Spinal cord (tissue), 9 donors: ENCODE measurements at regions not wholly inside any gene's neighbourhood (a gene's known extent, or its start where the extent isn't known, plus 50 kb on each side); places are given as distances from the start of the nearest gene placed in this dataset.

Experiments
- DNase-seq, 6 donors: peaks; one replicate each; pipeline versions ENCODE4 v3.0.0 to v3.0.0-alpha.2; 2013 to 2015; ENCODE audit warnings: low spot score in 6 of 6, low read depth in 4 of 6
- H3K27ac ChIP-seq: one replicate; pipeline ENCODE4 v1.5.1; 2013; ENCODE audit warnings: low read depth, low read length, control low read depth
- H3K27me3 ChIP-seq: one replicate; pipeline ENCODE4 v1.6.1; 2013; ENCODE audit warnings: low read length; ENCODE audit not compliant: control insufficient read depth, insufficient read depth
- H3K36me3 ChIP-seq: one replicate; pipeline ENCODE4 v1.6.1; 2013; ENCODE audit warnings: low read length; ENCODE audit not compliant: control insufficient read depth, insufficient read depth
- H3K4me1 ChIP-seq: one replicate; pipeline ENCODE4 v1.6.1; 2013; ENCODE audit warnings: low read length; ENCODE audit not compliant: control insufficient read depth, insufficient read depth
- H3K4me3 ChIP-seq: one replicate; pipeline ENCODE4 v1.5.1; 2013; ENCODE audit warnings: low read depth, low read length, control low read depth
- H3K9me3 ChIP-seq: one replicate; pipeline ENCODE4 v1.6.1; 2013; ENCODE audit warnings: low read length; ENCODE audit not compliant: control insufficient read depth, insufficient read depth
- WGBS: methylation state at CpG from one replicate; pipeline ENCODE4 v1.1.5; 2013; ENCODE audit warnings: missing lambda C conversion rate; ENCODE audit not compliant: insufficient coverage; 5-methylcytosine and 5-hydroxymethylcytosine counted together
- donor health status: healthy.

DNA sequence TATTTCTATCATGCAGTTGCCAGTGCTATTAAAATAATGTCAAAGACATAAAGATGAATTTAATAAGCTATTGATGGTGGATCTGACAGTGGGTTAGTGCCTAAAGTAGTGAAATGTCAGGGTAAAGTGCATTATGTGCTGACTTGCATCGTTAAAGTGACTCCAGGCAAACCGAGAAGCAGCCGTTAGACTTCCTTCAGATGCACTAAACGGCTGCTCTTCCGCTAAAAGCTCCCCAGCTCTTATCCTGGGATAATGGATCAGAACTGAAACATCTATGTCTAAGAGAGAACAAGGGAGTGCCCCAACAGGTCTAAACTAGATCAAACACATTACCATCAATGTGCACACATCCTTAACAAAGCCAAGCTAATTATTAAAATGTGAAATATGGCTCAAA is 468.2 kb downstream of the NTRK2 start:
- Histone ChIP-seq H3K36me3 (no peaks in the 10 kb centered on the region), H3K27ac (no peak overlapping the region), H3K27me3 (no peaks in the 10 kb centered on the region), H3K4me1 (peaks cover 2% of the 10 kb centered on the region), H3K9me3 (peaks cover 2% of the 10 kb centered on the region), H3K4me3 (no peak overlapping the region)
- 75% methylated on average over 4 of the region's 5 CpGs for WGBS
- DNase-seq = peak in 1 of 6 donors; percentile 32

DNA sequence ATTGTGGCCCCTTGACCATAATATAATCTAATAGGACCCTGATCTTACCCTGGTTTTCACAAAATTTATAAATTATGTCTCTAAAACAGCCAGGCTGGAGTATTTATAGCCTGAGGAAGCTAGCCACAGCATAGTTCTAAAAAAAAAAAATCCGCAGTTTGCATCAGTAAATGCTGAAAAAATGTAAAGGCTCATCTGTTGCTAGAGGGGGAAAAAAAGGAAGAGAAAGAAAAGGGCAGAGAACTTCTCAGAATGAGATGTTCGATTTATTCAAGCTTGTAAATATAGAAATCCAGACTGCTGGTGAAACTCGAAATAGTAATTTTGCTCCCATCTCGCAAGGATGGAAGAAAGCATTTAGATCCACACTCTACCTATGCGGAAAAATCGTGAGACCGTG is 467.5 kb downstream of the NTRK2 start:
- WGBS = 88% methylated on average over 5 of the region's 7 CpGs
- H3K9me3 ChIP-seq = peaks cover 2% of the 10 kb centered on the region
- peak in 1 of 6 donors; percentile 31 for DNase-seq
- H3K27me3 ChIP-seq = no peaks in the 10 kb centered on the region
- no peak overlapping the region for H3K27ac ChIP-seq
- H3K36me3 ChIP-seq = no peaks in the 10 kb centered on the region
- no peaks in the 10 kb centered on the region for H3K4me1 ChIP-seq
- H3K4me3 ChIP-seq = no peak overlapping the region

DNA sequence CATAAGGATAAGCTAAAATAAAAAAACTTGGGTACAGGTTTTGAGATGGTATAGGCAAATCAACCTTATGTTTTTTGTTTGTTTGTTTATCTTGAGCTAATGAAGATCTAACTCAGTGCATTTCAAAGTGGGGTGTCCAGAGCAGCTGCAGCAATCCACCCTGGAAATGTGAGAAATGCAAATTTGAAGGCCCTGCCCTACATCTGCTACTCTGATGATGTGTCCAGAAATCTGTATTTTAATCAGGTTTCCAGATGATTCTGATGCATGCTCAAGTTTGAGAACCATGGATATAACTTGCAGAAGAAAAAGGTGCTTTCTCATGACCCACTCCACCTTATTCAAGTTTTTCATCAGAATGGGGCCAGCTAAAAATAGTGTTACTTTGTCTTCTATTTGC is 467.0 kb downstream of the NTRK2 start:
- Histone ChIP-seq H3K27ac (no peak overlapping the region), H3K4me1 (no peaks in the 10 kb centered on the region), H3K36me3 (no peaks in the 10 kb centered on the region), H3K27me3 (no peaks in the 10 kb centered on the region), H3K4me3 (no peak overlapping the region), H3K9me3 (peaks cover 2% of the 10 kb centered on the region)
- no peak for DNase-seq

DNA sequence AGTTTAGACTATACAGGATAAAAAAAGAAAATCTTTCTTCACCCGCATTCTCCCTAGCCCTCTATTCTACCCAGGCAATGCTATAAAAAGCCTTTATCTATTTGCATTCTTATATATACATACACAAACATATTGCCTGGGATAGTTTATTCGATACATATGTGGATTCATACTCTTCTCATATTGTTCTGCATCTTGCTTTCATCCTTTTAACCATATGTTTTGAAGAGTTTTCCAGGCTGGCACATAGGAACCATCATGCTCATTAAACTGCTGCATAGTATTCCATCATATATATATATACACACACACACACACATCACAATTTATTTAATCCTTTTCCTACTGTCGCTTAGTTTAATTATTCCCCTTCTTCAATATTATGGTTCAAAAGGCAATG is 461.2 kb downstream of the NTRK2 start:
- Histone ChIP-seq H3K4me3 (no peak overlapping the region), H3K9me3 (peaks cover 2% of the 10 kb centered on the region), H3K27me3 (no peaks in the 10 kb centered on the region), H3K36me3 (no peaks in the 10 kb centered on the region), H3K4me1 (no peaks in the 10 kb centered on the region), H3K27ac (no peak overlapping the region)
- WGBS = no CpG with 5 or more reads among the region's 3 CpGs
- DNase-seq = peak in 1 of 6 donors; percentile 52

DNA sequence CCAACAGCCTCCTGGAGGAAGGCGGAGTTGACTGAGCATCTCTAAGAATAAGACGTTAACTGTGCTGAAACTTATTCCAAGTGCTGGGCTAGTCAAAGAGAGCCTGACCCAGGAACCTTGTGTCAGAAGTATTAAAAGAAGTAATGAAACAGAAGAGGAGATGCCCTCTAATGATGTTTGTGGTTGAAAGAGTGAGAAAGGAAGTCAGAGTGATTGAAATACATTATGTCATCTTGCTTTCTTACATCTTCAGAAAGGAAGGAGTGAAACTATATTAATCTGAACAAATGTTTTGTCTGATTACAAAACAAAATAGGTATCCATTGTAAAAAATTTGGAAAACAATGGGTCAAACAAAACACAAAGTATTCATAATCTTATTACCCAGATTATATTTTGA is 460.7 kb downstream of the NTRK2 start:
- WGBS = 73% methylated on average over 2 of the region's 2 CpGs
- H3K9me3 ChIP-seq = peaks cover 2% of the 10 kb centered on the region

DNA sequence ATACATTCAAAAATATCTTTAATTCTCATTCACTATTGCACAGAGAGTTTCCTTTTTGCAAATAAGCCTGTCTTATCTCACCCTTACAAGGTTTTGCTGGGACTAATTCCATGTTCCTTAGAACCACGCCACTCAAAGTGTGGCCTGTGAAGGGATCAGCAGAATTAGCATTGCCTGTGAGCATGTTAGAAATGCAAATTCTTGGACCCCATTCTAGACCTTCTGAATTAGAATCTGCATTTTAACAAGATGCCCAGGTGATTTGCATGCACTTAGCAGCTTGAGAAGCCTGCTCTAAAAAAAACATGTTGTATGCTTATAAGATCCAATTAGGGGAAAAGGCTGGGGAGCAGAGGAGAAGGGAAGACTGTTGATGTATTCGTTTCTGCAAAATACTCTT is 460.0 kb downstream of the NTRK2 start:
- H3K9me3 ChIP-seq = no peaks in the 10 kb centered on the region
- no peak overlapping the region for H3K27ac ChIP-seq
- no peaks in the 10 kb centered on the region for H3K36me3 ChIP-seq
- peak in 2 of 6 donors; percentile 17 to 70 for DNase-seq
- WGBS = 71% methylated on average over 1 of the region's 2 CpGs
- H3K4me1 ChIP-seq = no peaks in the 10 kb centered on the region
- H3K27me3 ChIP-seq = no peaks in the 10 kb centered on the region
- H3K4me3 ChIP-seq = no peak overlapping the region

More for the DNA sequence above, 460.7 kb downstream of the NTRK2 start:
- no peak overlapping the region for H3K27ac ChIP-seq
- no peak overlapping the region for H3K4me3 ChIP-seq
- DNase-seq = no peak
- no peaks in the 10 kb centered on the region for H3K36me3 ChIP-seq
- H3K27me3 ChIP-seq = no peaks in the 10 kb centered on the region
- H3K4me1 ChIP-seq = no peaks in the 10 kb centered on the region

DNA sequence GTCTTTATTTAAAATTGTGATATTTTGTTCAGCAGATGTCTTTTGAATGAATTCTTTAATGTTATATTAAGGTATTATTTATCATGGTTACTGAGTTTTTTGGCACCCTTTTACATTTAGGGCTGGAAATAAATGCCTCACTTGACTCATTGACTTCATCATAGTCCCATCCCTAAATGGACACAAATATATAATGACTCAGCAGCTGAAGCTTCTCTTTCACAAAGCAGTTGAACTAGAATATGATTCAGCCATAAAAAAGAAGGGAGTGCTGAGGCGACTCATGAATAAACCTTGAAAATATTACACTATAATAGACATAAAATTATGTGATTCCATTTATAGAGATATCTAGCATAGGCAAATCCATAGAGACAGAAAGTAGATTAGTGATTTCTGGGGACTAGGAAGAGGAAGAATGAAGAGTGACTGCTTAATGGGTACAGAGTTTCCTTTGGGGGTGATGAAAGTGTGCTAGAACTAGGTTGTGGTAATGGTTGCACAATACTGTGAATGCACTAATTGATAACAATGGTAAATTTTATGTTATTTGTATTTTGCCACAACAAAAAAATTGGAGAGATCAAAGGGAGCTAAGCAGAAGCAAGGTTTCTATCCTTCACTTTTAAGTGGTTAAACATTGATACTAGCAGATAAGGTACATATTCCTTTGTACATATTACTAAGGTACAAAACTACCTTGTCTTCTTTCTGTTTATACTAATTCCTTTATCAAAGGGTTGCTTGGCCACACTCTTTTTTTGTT is 449.6 kb downstream of the NTRK2 start:
- H3K9me3 ChIP-seq = no peaks in the 10 kb centered on the region

DNA sequence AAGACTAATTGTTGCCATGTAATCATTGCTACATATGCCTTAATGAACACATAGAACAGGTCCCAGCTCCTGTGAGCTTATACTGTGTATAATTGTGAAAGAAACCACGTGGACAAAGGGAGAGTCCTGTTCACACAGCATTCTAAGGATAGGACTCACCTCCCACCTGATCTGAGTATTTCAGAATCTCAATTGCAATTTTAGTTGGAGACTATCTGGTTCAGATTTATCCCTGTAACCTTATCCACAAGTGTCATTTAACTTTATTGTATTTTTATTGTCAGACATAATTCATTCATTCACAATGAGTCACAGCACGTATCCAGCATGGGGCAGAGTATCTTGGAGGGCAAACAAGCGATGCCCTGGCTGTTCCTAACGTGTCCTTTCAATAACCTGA is 448.3 kb downstream of the NTRK2 start:
- H3K4me1 ChIP-seq = no peaks in the 10 kb centered on the region
- no peaks in the 10 kb centered on the region for H3K36me3 ChIP-seq
- DNase-seq = no peak
- H3K9me3 ChIP-seq = no peaks in the 10 kb centered on the region
- 83% methylated on average over 2 of the region's 4 CpGs for WGBS
- no peak overlapping the region for H3K27ac ChIP-seq
- H3K27me3 ChIP-seq = no peaks in the 10 kb centered on the region
- H3K4me3 ChIP-seq = no peak overlapping the region

More for the DNA sequence above, 449.6 kb downstream of the NTRK2 start:
- Histone ChIP-seq H3K36me3 (no peaks in the 10 kb centered on the region), H3K4me1 (no peaks in the 10 kb centered on the region), H3K27me3 (no peaks in the 10 kb centered on the region), H3K4me3 (no peak overlapping the region), H3K27ac (no peak overlapping the region)
- no CpG with 5 or more reads among the region's 1 CpG for WGBS
- DNase-seq = no peak

DNA sequence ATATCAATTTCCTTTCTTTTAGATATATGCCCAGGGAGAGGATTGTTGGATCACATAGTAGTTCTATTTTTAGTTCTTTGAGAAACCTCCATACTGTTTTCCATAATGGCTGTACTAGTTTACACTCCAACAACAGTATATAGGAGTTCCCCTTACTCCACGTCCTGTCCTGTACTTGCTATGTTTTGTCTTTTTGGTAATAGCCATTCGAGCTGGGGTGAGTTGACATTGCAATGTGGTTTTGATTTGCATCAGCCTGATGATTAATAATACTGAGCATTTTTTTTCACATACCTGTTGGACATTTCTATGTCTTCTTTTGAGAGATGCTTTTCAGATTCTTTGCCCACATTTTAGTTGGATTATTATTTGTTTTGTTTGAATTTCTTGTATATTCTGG is 445.9 kb downstream of the NTRK2 start:
- H3K27me3 ChIP-seq = no peaks in the 10 kb centered on the region
- H3K36me3 ChIP-seq = no peaks in the 10 kb centered on the region
- no CpG with 5 or more reads among the region's 2 CpGs for WGBS
- no peaks in the 10 kb centered on the region for H3K9me3 ChIP-seq
- H3K27ac ChIP-seq = no peak overlapping the region
- H3K4me3 ChIP-seq = no peak overlapping the region
- DNase-seq = no peak
- no peaks in the 10 kb centered on the region for H3K4me1 ChIP-seq

DNA sequence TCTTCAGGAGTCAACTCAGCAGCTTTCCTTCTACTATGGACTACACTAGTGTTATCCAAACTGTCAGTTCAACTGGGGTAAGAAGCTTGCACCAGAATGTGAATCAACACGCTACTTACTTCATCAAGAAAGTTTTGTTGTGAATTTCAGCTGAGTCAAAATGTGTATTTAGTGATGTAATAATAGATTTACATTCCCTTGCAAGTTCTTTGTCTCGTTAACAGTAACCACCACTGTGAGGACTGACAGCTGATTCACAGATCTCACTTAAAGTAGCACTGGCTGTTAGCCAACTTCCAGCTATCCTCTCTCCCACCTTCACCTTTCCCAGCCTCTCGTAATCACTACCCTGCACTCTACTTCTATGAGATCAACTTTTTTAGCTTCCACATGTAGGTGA is 445.3 kb downstream of the NTRK2 start:
- DNase-seq = no peak
- Histone ChIP-seq H3K9me3 (no peaks in the 10 kb centered on the region), H3K27me3 (no peaks in the 10 kb centered on the region), H3K4me3 (no peak overlapping the region), H3K4me1 (no peaks in the 10 kb centered on the region), H3K27ac (no peak overlapping the region), H3K36me3 (no peaks in the 10 kb centered on the region)
- 100% methylated on average over 1 of the region's 3 CpGs for WGBS
